HepG2 (cell line): ENCODE measurements at regions not wholly inside any gene's neighbourhood (a gene's known extent, or its start where the extent isn't known, plus 50 kb on each side); places are given as distances from the start of the nearest gene placed in this dataset.

Experiments used
- ATAC-seq: fragments of 200-7000 bp; cut with Tn5 transposase; 3 replicates; pipeline ENCODE4 v1.9.1; 2020; ENCODE audit warnings: mild to moderate bottlenecking, moderate library complexity
- BruUV-seq: library from RNA; stranded (reverse); fragments of 400-500 nt; replicated peaks from 2 replicates; lab custom pipeline; 2021; lab: Mats Ljungman, UMichigan
- CTCF ChIA-PET: fragments of 300-600 bp; formaldehyde crosslinking; extraction: SDS; loops from one replicate; lab custom pipeline; 2021; ENCODE audit warnings: low total read pairs, inconsistent platforms, low intra/inter-chr PET ratio; lab: Yijun Ruan, JAX
- POLR2A ChIA-PET: fragments of 350-600 bp; sonication (Branson Sonifier 250); formaldehyde crosslinking; loops from one replicate; lab custom pipeline; 2020; ENCODE audit warnings: antibody characterized with exemption, inconsistent platforms; lab: Yijun Ruan, JAX
- DNase-seq: peaks from one replicate; pipeline ENCODE4 v3.0.0-alpha.2; 2015; ENCODE audit warnings: low spot score
- FAIRE-seq: peaks from 3 replicates; lab custom pipeline; 2011; peaks lifted over from hg19 to GRCh38; lab: Jason Lieb, UNC
- H2AFZ ChIP-seq: one replicate; pipeline ENCODE4 v1.6.1; 2011; ENCODE audit warnings: low read length, inconsistent platforms
- H3K27ac ChIP-seq: fragments of 300-600 bp; 3 replicates; pipeline ENCODE4 v1.8.0; 2011; ENCODE audit warnings: mixed run types, mild to moderate bottlenecking, mixed read lengths, low read length, inconsistent platforms; ENCODE audit not compliant: insufficient read depth; ENCODE audit errors: extremely low read length
- H3K27me3 ChIP-seq, 2 experiments: fragments of 200-600 bp in 1 of 2; 2 replicates in 1 of 2; 3 replicates in 1 of 2; pipeline versions ENCODE4 v1.6.0 to v1.8.0; 2011; ENCODE audit warnings: low read length in 2 of 2, mild to moderate bottlenecking in 2 of 2, moderate library complexity in 2 of 2, inconsistent platforms in 1 of 2; ENCODE audit not compliant: insufficient read depth in 2 of 2, control insufficient read depth in 1 of 2
- H3K36me3 ChIP-seq, 2 experiments: fragments of 200-600 bp in 1 of 2; replicated peaks in 1 of 2; 2 replicates in 1 of 2; 3 replicates in 1 of 2; pipeline versions ENCODE4 v1.5.1 to v1.8.0; 2011; ENCODE audit warnings: low read length in 2 of 2, inconsistent platforms in 1 of 2; ENCODE audit not compliant: insufficient read depth in 2 of 2, control insufficient read depth in 1 of 2
- H3K4me1 ChIP-seq: 2 replicates; pipeline ENCODE4 v1.5.1; 2012; ENCODE audit warnings: low read length, inconsistent platforms; ENCODE audit not compliant: insufficient read depth
- H3K4me2 ChIP-seq: 2 replicates; pipeline ENCODE4 v1.6.0; 2011; ENCODE audit warnings: low read depth, low read length, inconsistent platforms
- H3K4me3 ChIP-seq, 3 experiments: fragments of 200-600 bp in 1 of 3; sonication (generic), shearing (Covaris generic) in 1 of 3; replicated peaks in 1 of 3; 2 replicates each; pipeline ENCODE4 v1.5.1; 2011 to 2016; ENCODE audit warnings: low read length in 3 of 3, inconsistent platforms in 2 of 3, low read depth in 2 of 3, mild to moderate bottlenecking in 2 of 3, control low read depth in 1 of 3, mixed read lengths in 1 of 3; ENCODE audit not compliant: insufficient read depth in 1 of 3
- H3K79me2 ChIP-seq: one replicate; pipeline ENCODE4 v1.6.1; 2011; ENCODE audit warnings: low read length, inconsistent platforms; ENCODE audit not compliant: insufficient read depth
- H3K9ac ChIP-seq: 2 replicates; pipeline ENCODE4 v1.6.0; 2011; ENCODE audit warnings: mild to moderate bottlenecking, low read depth, low read length, inconsistent platforms; ENCODE audit not compliant: insufficient read depth
- H3K9me3 ChIP-seq: 2 replicates; pipeline ENCODE4 v1.5.1; 2012; ENCODE audit warnings: mild to moderate bottlenecking, low read length
- H4K20me1 ChIP-seq: 2 replicates; pipeline ENCODE4 v1.6.0; 2011; ENCODE audit warnings: inconsistent platforms, mild to moderate bottlenecking, low read length, moderate library complexity; ENCODE audit not compliant: insufficient read depth
- SRSF1 ChIP-seq: fragments of 200-400 bp; formaldehyde crosslinking; optimal IDR thresholded peaks from 2 replicates; pipeline ENCODE3; 2017; ENCODE audit warnings: mild to moderate bottlenecking, low read depth, low read length, moderate library complexity
- ZBTB7A ChIP-seq: sonication (generic); formaldehyde crosslinking; IDR thresholded peaks from 2 replicates; pipeline ENCODE4 v1.8.0; 2022; ENCODE audit warnings: mild to moderate bottlenecking, missing genetic modification reagents
- ZMAT5 ChIP-seq: sonication (generic); formaldehyde crosslinking; IDR thresholded peaks from 2 replicates; pipeline ENCODE4 v1.5.0; 2020; ENCODE audit warnings: mild to moderate bottlenecking, low read depth, missing genetic modification reagents, borderline replicate concordance
- ZMYM4 ChIP-seq: sonication (generic); formaldehyde crosslinking; IDR thresholded peaks from 2 replicates; pipeline ENCODE4 v1.8.1; 2023; ENCODE audit warnings: mild to moderate bottlenecking, missing genetic modification reagents
- ZNF512 ChIP-seq: sonication (generic); formaldehyde crosslinking; IDR thresholded peaks from 2 replicates; pipeline ENCODE4 v1.4.0; 2020; ENCODE audit warnings: mild to moderate bottlenecking, missing genetic modification reagents
- ZNF546 ChIP-seq: sonication (generic); formaldehyde crosslinking; conservative IDR thresholded peaks from 2 replicates; pipeline ENCODE4 v1.8.1; 2023; ENCODE audit warnings: mild to moderate bottlenecking, missing genetic modification reagents
- ZNF740 ChIP-seq: sonication (generic); formaldehyde crosslinking; IDR thresholded peaks from 2 replicates; pipeline ENCODE4 v1.4.0; 2020; ENCODE audit warnings: missing genetic modification reagents
- WGBS: methylation state at CpG from one replicate; pipeline ENCODE4 v1.1.6; 2017; ENCODE audit warnings: low lambda C conversion rate; 5-methylcytosine and 5-hydroxymethylcytosine counted together
- in situ Hi-C: cut with HindIII; loops from 2 replicates; pipeline ENCODE4 v1.10.0; 2017; ENCODE audit warnings: low pct_unique_long_range_greater_than_20kb; ENCODE audit not compliant: extremely low pct_ligation_motif_present
- intact Hi-C: fragments of 100-400 bp; cut with micrococcal nuclease; formaldehyde crosslinking; loops from one replicate; pipeline ENCODE4 v1.10.0; 2022; ENCODE audit not compliant: unreplicated experiment

- Histone ChIP-seq H3K27ac (no peak overlapping the region), H3K4me1 (no peaks in the 10 kb centered on the region), H2AFZ (no peak overlapping the region), H3K4me2 (no peak overlapping the region), H3K36me3 (no peaks in the 10 kb centered on the region), H3K79me2 (no peaks in the 10 kb centered on the region), H3K9me3 (no peaks in the 10 kb centered on the region), H3K27me3 (no peaks in the 10 kb centered on the region), H3K9ac (no peak overlapping the region), H4K20me1 (no peaks in the 10 kb centered on the region), H3K4me3 (no peak overlapping the region)
- BruUV-seq = no TSS peak
- TF ChIP-seq ZNF546 (CRISPR knock-in tag) = no peak
- TF ChIP-seq ZMYM4 (CRISPR knock-in tag) = no peak
- TF ChIP-seq ZNF740 = no peak
- DNase-seq (no peak), FAIRE-seq (no peak), ATAC-seq (no peak)
- POLR2A ChIA-PET = no interaction called here
- WGBS = 0% methylated on average over 2 of the region's 2 CpGs
- in situ Hi-C loops = no loop called here
- intact Hi-C loops = no loop called here
- CTCF ChIA-PET = no interaction called here
Observed at GRCh38 chr6:80550281-80550680, 443.8 kb downstream of the BCKDHB start.

DNA sequence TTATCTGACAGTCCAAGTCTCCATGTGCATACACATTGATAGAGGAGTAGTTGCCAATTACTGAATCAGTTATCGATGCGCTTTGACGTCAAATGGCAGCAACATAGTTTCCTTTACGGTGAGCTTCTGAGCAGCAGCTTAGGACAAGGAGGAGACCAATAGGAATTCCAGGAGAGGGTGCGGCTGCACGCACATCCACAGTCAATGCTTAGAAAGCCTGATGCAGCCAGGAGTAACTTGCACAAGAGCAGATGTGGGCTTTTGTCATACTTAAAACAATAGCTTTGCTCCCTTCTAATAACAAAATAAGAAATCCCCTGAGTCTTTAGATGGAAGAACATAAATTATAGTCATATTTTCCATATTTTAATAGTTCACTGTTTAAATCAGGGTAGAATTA, 442.1 kb downstream of the BCKDHB start:
- Histone ChIP-seq H3K27me3 (no peaks in the 10 kb centered on the region), H2AFZ (no peak overlapping the region), H3K27ac (no peak overlapping the region), H3K9me3 (no peaks in the 10 kb centered on the region), H4K20me1 (no peaks in the 10 kb centered on the region), H3K36me3 (no peaks in the 10 kb centered on the region), H3K9ac (no peak overlapping the region), H3K4me2 (no peak overlapping the region), H3K79me2 (no peaks in the 10 kb centered on the region), H3K4me1 (no peaks in the 10 kb centered on the region), H3K4me3 (no peak overlapping the region)
- in situ Hi-C loops = no loop called here
- FAIRE-seq = no peak
- ChIA-PET POLR2A (no interaction called here), CTCF (no interaction called here)
- ATAC-seq = no peak
- intact Hi-C loops = no loop called here
- no TSS peak for BruUV-seq
- TF ChIP-seq ZBTB7A (CRISPR knock-in tag) (no peak), ZMAT5 (CRISPR knock-in tag) (no peak), ZNF512 (no peak), SRSF1 (no peak)
- DNase-seq = no peak
- 73% methylated on average over 6 of the region's 6 CpGs for WGBS
